AG04450 (cell line): ENCODE measurements at regions not wholly inside any gene's neighbourhood (a gene's known extent, or its start where the extent isn't known, plus 50 kb on each side); places are given as distances from the start of the nearest gene placed in this dataset.

Experiments
- CTCF ChIA-PET: fragments of 300-600, 350-600 bp; formaldehyde crosslinking; extraction: SDS; loops from one replicate; lab custom pipeline; 2022; ENCODE audit warnings: antibody characterized with exemption, inconsistent platforms; lab: Charles Lee
- POLR2A ChIA-PET: fragments of 350-600 bp; formaldehyde crosslinking; extraction: SDS; loops from one replicate; lab custom pipeline; 2021; ENCODE audit warnings: antibody characterized with exemption, inconsistent platforms; lab: Yijun Ruan, JAX
- DNase-seq: peaks from one replicate; pipeline ENCODE4 v3.0.0-alpha.2; 2011; ENCODE audit warnings: low read depth, low spot score
- H3K27ac ChIP-seq: one replicate; pipeline ENCODE4 v1.5.1; 2012; ENCODE audit warnings: low read depth, low read length, control low read depth
- H3K27me3 ChIP-seq: one replicate; pipeline ENCODE4 v1.6.0; 2012; ENCODE audit warnings: low read length; ENCODE audit not compliant: control insufficient read depth, insufficient read depth
- H3K4me3 ChIP-seq: 2 replicates; pipeline ENCODE4 v1.5.1; 2011; ENCODE audit warnings: mild to moderate bottlenecking, low read depth, low read length, control low read depth
- H3K9me3 ChIP-seq: 2 replicates; pipeline ENCODE4 v1.5.1; 2012; ENCODE audit warnings: low read length; ENCODE audit not compliant: control insufficient read depth, insufficient read depth
- TF ChIP-seq, protein P1 (sequence below): IDR thresholded peaks from 2 replicates; pipeline ENCODE4 v1.5.1; 2011; ENCODE audit warnings: low read depth, low read length, control low read depth, inconsistent platforms

DNA sequence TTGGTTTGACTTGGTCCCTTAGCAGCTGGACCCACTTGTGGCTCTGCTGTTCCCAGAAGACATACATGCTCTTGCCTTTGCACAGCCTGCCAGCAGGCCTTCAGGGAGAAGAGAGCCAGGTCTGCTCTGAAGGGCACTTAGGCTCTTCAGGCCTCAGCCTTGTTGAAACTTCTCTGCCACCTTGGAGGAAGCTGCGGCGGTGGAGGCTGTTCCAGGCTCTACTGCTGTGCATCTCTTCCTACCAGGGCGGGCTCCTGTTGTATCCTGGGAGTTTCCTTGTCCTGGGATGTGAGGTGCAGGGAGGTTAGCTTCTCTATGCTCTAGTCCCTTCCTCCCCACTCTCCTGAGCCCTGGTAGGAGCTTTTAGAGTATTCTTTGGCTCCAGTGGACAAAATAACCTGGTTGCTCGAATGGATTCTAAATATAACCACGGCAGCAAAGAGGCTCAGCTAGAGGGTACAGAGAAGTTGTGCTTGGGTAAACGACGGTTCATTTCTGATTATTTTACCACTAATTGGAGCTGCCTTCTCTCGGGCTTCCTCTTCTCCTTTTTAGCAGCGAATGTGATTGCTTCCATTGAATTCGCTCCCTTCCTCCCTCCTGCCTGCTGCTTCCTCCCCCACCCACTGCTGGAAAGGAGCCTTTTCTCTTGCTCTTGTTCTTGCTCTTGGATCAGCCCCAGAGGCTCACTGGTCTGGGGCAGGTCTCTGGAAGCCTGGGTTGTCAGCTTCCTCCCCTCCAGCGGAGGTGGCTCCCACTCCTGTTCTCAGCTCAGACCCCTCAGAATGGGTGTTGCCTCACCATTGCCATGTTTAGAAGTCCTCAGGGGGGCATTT is 126.6 kb upstream of the CACNA1E start:
- TF ChIP-seq, protein P1, sequence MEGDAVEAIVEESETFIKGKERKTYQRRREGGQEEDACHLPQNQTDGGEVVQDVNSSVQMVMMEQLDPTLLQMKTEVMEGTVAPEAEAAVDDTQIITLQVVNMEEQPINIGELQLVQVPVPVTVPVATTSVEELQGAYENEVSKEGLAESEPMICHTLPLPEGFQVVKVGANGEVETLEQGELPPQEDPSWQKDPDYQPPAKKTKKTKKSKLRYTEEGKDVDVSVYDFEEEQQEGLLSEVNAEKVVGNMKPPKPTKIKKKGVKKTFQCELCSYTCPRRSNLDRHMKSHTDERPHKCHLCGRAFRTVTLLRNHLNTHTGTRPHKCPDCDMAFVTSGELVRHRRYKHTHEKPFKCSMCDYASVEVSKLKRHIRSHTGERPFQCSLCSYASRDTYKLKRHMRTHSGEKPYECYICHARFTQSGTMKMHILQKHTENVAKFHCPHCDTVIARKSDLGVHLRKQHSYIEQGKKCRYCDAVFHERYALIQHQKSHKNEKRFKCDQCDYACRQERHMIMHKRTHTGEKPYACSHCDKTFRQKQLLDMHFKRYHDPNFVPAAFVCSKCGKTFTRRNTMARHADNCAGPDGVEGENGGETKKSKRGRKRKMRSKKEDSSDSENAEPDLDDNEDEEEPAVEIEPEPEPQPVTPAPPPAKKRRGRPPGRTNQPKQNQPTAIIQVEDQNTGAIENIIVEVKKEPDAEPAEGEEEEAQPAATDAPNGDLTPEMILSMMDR: no peak
- ChIA-PET CTCF (no interaction called here), POLR2A (no interaction called here)
- no peaks in the 10 kb centered on the region for H3K9me3 ChIP-seq
- H3K27me3 ChIP-seq: peaks cover 2% of the 10 kb centered on the region
- DNase-seq: no peak
- no peak overlapping the region for H3K27ac ChIP-seq
- no peak overlapping the region for H3K4me3 ChIP-seq

DNA sequence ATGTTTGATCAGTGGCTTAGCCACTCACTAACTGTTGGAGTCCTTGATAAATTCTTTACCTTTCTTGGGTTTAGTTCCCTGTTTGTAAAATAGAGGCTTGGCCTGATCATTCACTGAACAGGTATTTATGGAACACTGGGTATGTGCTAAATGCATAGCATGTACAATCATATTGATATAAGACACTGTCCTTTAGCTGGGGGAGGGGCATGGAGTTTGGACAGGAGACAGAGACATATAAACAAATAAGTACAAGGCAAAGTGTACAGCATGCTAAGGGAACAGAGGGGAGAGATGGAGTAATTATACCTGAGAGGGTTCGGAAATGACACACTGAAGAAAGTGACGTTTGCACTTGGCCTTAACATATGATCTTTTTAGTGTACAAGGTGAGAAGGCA is 124.3 kb upstream of the CACNA1E start:
- H3K9me3 ChIP-seq: no peaks in the 10 kb centered on the region
- CTCF ChIA-PET: interaction anchor here (0.5 to 1.4 kb wide), 2 partner anchors 10 to 66 kb away, joined by 3 to 4 read pairs; no protein-coding TSS in a partner anchor
- no peak overlapping the region for H3K4me3 ChIP-seq
- POLR2A ChIA-PET: no interaction called here
- TF ChIP-seq, protein P1: no peak
- peaks cover 2% of the 10 kb centered on the region for H3K27me3 ChIP-seq
- no peak overlapping the region for H3K27ac ChIP-seq
- DNase-seq: no peak

DNA sequence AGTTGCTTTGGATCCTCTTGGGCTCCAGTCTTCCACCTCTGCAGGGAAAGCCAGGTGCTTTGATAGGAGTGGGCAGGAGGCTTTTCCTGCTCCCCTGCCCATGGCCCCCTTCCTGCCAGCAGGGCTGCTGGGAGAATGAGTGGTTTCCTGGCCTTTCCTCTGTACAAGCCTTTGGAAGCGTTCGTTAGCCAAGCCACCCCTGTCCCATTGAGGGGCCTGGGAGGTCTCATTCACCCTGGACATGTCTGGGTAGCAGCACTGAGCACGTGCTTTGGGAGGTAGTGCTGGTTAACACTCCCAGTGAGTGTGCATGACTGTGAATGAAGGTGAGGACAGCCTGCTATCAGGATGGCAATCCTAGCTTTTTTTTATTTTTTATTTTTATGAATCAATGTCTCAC is 118.5 kb upstream of the CACNA1E start:
- TF ChIP-seq, protein P1: no peak
- ChIA-PET POLR2A (no interaction called here), CTCF (no interaction called here)
- Histone ChIP-seq H3K27ac (no peak overlapping the region), H3K27me3 (no peaks in the 10 kb centered on the region), H3K4me3 (no peak overlapping the region), H3K9me3 (no peaks in the 10 kb centered on the region)
- DNase-seq: no peak

DNA sequence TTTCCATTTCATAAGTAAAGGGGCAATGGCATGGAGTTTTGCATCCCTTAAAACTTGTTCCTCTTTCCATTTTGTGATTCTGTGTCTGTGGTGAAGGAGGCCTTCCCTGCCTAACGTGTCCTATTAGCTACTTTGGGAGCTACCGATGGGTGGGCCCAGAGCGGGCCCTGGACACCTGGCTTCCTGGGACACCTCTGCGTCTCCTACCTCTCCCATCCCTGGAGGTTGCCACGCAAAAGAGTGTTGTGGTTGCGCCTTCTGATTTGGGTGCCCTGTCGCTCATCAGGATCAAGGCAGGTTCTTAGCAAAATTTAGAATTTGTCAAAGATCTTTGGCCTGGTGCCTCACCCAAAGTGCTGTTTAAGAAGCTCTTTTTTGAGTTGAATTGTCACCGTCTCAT is 116.4 kb upstream of the CACNA1E start:
- no peak overlapping the region for H3K4me3 ChIP-seq
- no peaks in the 10 kb centered on the region for H3K27me3 ChIP-seq
- ChIA-PET POLR2A (no interaction called here), CTCF (no interaction called here)
- DNase-seq: no peak
- H3K9me3 ChIP-seq: no peaks in the 10 kb centered on the region
- TF ChIP-seq, protein P1: no peak
- H3K27ac ChIP-seq: no peak overlapping the region

DNA sequence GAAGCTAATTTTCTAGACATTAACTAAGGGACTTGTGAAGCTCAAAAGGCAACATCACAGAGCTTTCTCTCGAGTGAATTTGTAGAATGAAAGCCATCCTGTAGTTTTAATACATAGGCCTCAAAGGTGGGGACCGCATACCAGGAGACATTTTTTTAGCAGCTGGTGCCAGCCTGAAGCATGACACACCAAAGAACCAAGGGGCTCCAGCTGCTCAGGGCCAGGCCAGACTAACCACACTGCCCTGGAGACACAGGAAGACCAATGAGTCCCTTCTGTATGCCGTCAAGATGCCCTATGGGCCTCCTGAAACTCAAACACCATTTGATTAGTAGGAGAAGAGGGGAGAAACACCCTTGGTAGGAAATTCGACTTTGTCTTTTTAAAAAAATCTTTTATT is 113.9 kb upstream of the CACNA1E start:
- Histone ChIP-seq H3K4me3 (no peak overlapping the region), H3K27me3 (no peaks in the 10 kb centered on the region), H3K27ac (no peak overlapping the region), H3K9me3 (no peaks in the 10 kb centered on the region)
- POLR2A ChIA-PET: no interaction called here
- TF ChIP-seq, protein P1: no peak
- CTCF ChIA-PET: no interaction called here
- DNase-seq: no peak
